CD14-positive monocyte (primary cell): ENCODE measurements at regions not wholly inside any gene's neighbourhood (a gene's known extent, or its start where the extent isn't known, plus 50 kb on each side); places are given as distances from the start of the nearest gene placed in this dataset.

Source experiments
- DNase-seq, 3 donors: peaks; one replicate each; pipeline ENCODE4 v3.0.0-alpha.2; 2011 to 2022
- H2AFZ ChIP-seq: 2 replicates; pipeline ENCODE4 v1.6.0; 2012; ENCODE audit warnings: mild to moderate bottlenecking, low read depth, low read length, inconsistent platforms; ENCODE audit not compliant: insufficient read depth, poor library complexity, severe bottlenecking
- H3K27ac ChIP-seq, 2 donors: 1 replicate in 1 of 2; 2 replicates in 1 of 2; pipeline ENCODE4 v1.5.1; 2012 to 2013; ENCODE audit warnings: low read length in 2 of 2, control low read depth in 1 of 2, inconsistent platforms in 1 of 2, low read depth in 1 of 2, mild to moderate bottlenecking in 1 of 2
- H3K27me3 ChIP-seq, 2 donors: one replicate each; pipeline versions ENCODE4 v1.6.0 to v1.6.1; 2011 to 2013; ENCODE audit warnings: low read length in 2 of 2; ENCODE audit not compliant: control insufficient read depth in 2 of 2, insufficient read depth in 2 of 2
- H3K36me3 ChIP-seq, 2 donors: replicated peaks in 1 of 2; 1 replicate in 1 of 2; 2 replicates in 1 of 2; pipeline versions ENCODE4 v1.5.1 to v1.6.1; 2012 to 2013; ENCODE audit warnings: low read length in 2 of 2, control low read depth in 1 of 2, inconsistent platforms in 1 of 2, mild to moderate bottlenecking in 1 of 2; ENCODE audit not compliant: insufficient read depth in 2 of 2, control insufficient read depth in 1 of 2
- H3K4me1 ChIP-seq, 2 donors: 1 replicate in 1 of 2; 2 replicates in 1 of 2; pipeline versions ENCODE4 v1.5.1 to v1.6.1; 2012 to 2013; ENCODE audit warnings: low read length in 2 of 2, control low read depth in 1 of 2, inconsistent platforms in 1 of 2, mild to moderate bottlenecking in 1 of 2, moderate library complexity in 1 of 2; ENCODE audit not compliant: insufficient read depth in 2 of 2, control insufficient read depth in 1 of 2
- H3K4me2 ChIP-seq: replicated peaks from 2 replicates; pipeline ENCODE3; 2012; ENCODE audit warnings: low read length, moderate library complexity, mild to moderate bottlenecking; ENCODE audit not compliant: poor library complexity, severe bottlenecking; ENCODE audit errors: extremely low read depth
- H3K4me3 ChIP-seq, 3 experiments: fragments of 200-600 bp in 1 of 3; sonication (generic) in 1 of 3; replicated peaks in 1 of 3; 1 replicate in 2 of 3; 2 replicates in 1 of 3; pipeline ENCODE4 v1.5.1; 2011 to 2013; ENCODE audit warnings: low read length in 3 of 3, mild to moderate bottlenecking in 3 of 3, control low read depth in 2 of 3, low read depth in 2 of 3, inconsistent platforms in 1 of 3, moderate library complexity in 1 of 3
- H3K79me2 ChIP-seq: 2 replicates; pipeline ENCODE4 v1.6.0; 2012; ENCODE audit warnings: mild to moderate bottlenecking, control low read depth, inconsistent platforms, low read length, moderate library complexity; ENCODE audit not compliant: insufficient read depth
- H3K9ac ChIP-seq: 2 replicates; pipeline ENCODE4 v1.6.0; 2017; ENCODE audit warnings: low read length, mild to moderate bottlenecking; ENCODE audit not compliant: insufficient read depth, poor library complexity, severe bottlenecking
- H3K9me3 ChIP-seq, 2 donors: replicated peaks in 1 of 2; 1 replicate in 1 of 2; 2 replicates in 1 of 2; pipeline versions ENCODE4 v1.5.1 to v1.6.1; 2012 to 2013; ENCODE audit warnings: low read length in 2 of 2, control low read depth in 1 of 2; ENCODE audit not compliant: control insufficient read depth in 1 of 2, insufficient read depth in 1 of 2
- H4K20me1 ChIP-seq: 2 replicates; pipeline ENCODE4 v1.6.0; 2012; ENCODE audit warnings: mild to moderate bottlenecking, low read length, control low read depth, moderate library complexity; ENCODE audit not compliant: insufficient read depth
- H3K27ac Mint-ChIP-seq, 7 donors: one replicate each; pipeline ENCODE4 v1.8.0; 2020; ENCODE audit warnings: mild to moderate bottlenecking in 7 of 7, mixed read lengths in 7 of 7, moderate library complexity in 6 of 7, inconsistent platforms in 2 of 7
- H3K27me3 Mint-ChIP-seq, 3 donors: one replicate each; pipeline ENCODE4 v1.8.0; 2021 to 2022; ENCODE audit warnings: low read depth in 3 of 3, mild to moderate bottlenecking in 3 of 3, mixed read lengths in 3 of 3, moderate library complexity in 3 of 3, inconsistent platforms in 1 of 3
- H3K36me3 Mint-ChIP-seq, 2 donors: one replicate each; pipeline ENCODE4 v1.8.0; 2020; ENCODE audit warnings: mixed read lengths in 2 of 2, inconsistent platforms in 1 of 2, mild to moderate bottlenecking in 1 of 2
- H3K4me1 Mint-ChIP-seq: one replicate; pipeline ENCODE4 v1.8.0; 2020; ENCODE audit warnings: mild to moderate bottlenecking, mixed read lengths
- H3K4me3 Mint-ChIP-seq, 2 donors: one replicate each; pipeline ENCODE4 v1.8.0; 2020; ENCODE audit warnings: mild to moderate bottlenecking in 2 of 2, mixed read lengths in 2 of 2, moderate library complexity in 1 of 2
- H3K9me3 Mint-ChIP-seq, 7 donors: one replicate each; pipeline ENCODE4 v1.8.0; 2020 to 2022; ENCODE audit warnings: mixed read lengths in 7 of 7, mild to moderate bottlenecking in 6 of 7, moderate library complexity in 6 of 7, inconsistent platforms in 2 of 7
- CTCF ChIP-seq: fragments of 200-600 bp; IDR thresholded peaks from one replicate; pipeline ENCODE4 v1.8.0; 2022; ENCODE audit warnings: antibody characterized with exemption, mild to moderate bottlenecking
- WGBS: methylation state at CpG from one replicate; pipeline ENCODE4 v1.1.5; 2013; ENCODE audit warnings: missing lambda C conversion rate; ENCODE audit not compliant: insufficient coverage; 5-methylcytosine and 5-hydroxymethylcytosine counted together
- intact Hi-C, 2 donors: fragments of 100-400 bp; cut with micrococcal nuclease; formaldehyde crosslinking; loops; one replicate each; pipeline versions ENCODE4 v1.15.0 to v1.15.1; 2023

GRCh38 chr4:66920514-66920913 is 624.8 kb downstream of the CENPC start:
- H3K9ac ChIP-seq: no peak overlapping the region
- H3K36me3 ChIP-seq: no peaks in the 10 kb centered on the region
- Mint-ChIP-seq H3K9me3 (peaks cover 0 to 3% (median 1%) of the 10 kb centered on the region in 7 donors), H3K36me3 (no peaks in the 10 kb centered on the region), H3K27me3 (peaks cover 0 to 2% (median 0%) of the 10 kb centered on the region in 3 donors), H3K4me1 (peaks cover 6% of the 10 kb centered on the region), H3K27ac (peak overlapping the region in 1 of 7 donors; percentile 3), H3K4me3 (no peak overlapping the region)
- no peak overlapping the region for H2AFZ ChIP-seq
- no peaks in the 10 kb centered on the region for H3K79me2 ChIP-seq
- WGBS: 82% methylated on average over 4 of the region's 10 CpGs
- no peak for DNase-seq
- peaks cover 6% of the 10 kb centered on the region in 2 donors for H3K4me1 ChIP-seq
- H3K27me3 ChIP-seq: no peaks in the 10 kb centered on the region
- H3K4me3 ChIP-seq: no peak overlapping the region
- no peaks in the 10 kb centered on the region for H3K9me3 ChIP-seq
- H4K20me1 ChIP-seq: no peaks in the 10 kb centered on the region
- no peak overlapping the region for H3K4me2 ChIP-seq
- no peak for TF ChIP-seq CTCF
- no peak overlapping the region for H3K27ac ChIP-seq
- intact Hi-C loops: no loop called here

- no peaks in the 10 kb centered on the region for H3K27me3 Mint-ChIP-seq
- DNase-seq: no peak
- H3K27ac Mint-ChIP-seq: no peak overlapping the region
Measured at GRCh38 chr4:66911880-66912279, 633.4 kb downstream of the CENPC start.

More at GRCh38 chr4:66911880-66912279, 633.4 kb downstream of the CENPC start:
- Mint-ChIP-seq H3K36me3 (no peaks in the 10 kb centered on the region), H3K4me3 (no peak overlapping the region), H3K4me1 (no peaks in the 10 kb centered on the region), H3K9me3 (peaks cover 0 to 3% (median 1%) of the 10 kb centered on the region in 7 donors)
- no peaks in the 10 kb centered on the region for H3K27me3 ChIP-seq
- no peak overlapping the region for H3K9ac ChIP-seq
- no peaks in the 10 kb centered on the region for H3K4me1 ChIP-seq
- no peak overlapping the region for H2AFZ ChIP-seq
- intact Hi-C loops: no loop called here
- no peak overlapping the region for H3K4me2 ChIP-seq
- no peak overlapping the region for H3K27ac ChIP-seq
- no peak overlapping the region for H3K4me3 ChIP-seq
- H4K20me1 ChIP-seq: no peaks in the 10 kb centered on the region
- no peaks in the 10 kb centered on the region for H3K9me3 ChIP-seq
- no CpG with 5 or more reads among the region's 2 CpGs for WGBS
- H3K79me2 ChIP-seq: no peaks in the 10 kb centered on the region
- TF ChIP-seq CTCF: no peak
- no peaks in the 10 kb centered on the region for H3K36me3 ChIP-seq
